CD4-positive, alpha-beta memory T cell (primary cell): ENCODE measurements at regions not wholly inside any gene's neighbourhood (a gene's known extent, or its start where the extent isn't known, plus 50 kb on each side); places are given as distances from the start of the nearest gene placed in this dataset.
"Not testable (repeated sequence)": the region's sequence is repeated elsewhere in the genome, so short reads cannot be mapped to it uniquely, and the experiment has no call there.

Experiments
- CTCF ChIA-PET: fragments of 350-600 bp; sonication (Branson Sonifier 250); formaldehyde crosslinking; loops from one replicate; lab custom pipeline; 2021; ENCODE audit warnings: inconsistent platforms; ENCODE audit not compliant: partially characterized antibody; lab: Charles Lee
- POLR2A ChIA-PET: fragments of 350-600 bp; sonication (Branson Sonifier 250); formaldehyde crosslinking; loops from one replicate; lab custom pipeline; 2021; ENCODE audit not compliant: partially characterized antibody; lab: Charles Lee
- DNase-seq, 5 donors: peaks; one replicate each; pipeline versions ENCODE4 v3.0.0 to v3.0.0-alpha.2; 2020 to 2022; ENCODE audit warnings: mixed read lengths in 1 of 5
- H3K27ac ChIP-seq: one replicate; pipeline ENCODE4 v1.7.0; 2013; ENCODE audit warnings: low read depth, low read length
- H3K27me3 ChIP-seq: 2 replicates; pipeline ENCODE4 v1.7.0; 2013; ENCODE audit warnings: mild to moderate bottlenecking, low read length, moderate library complexity; ENCODE audit not compliant: insufficient read depth
- H3K36me3 ChIP-seq: 2 replicates; pipeline ENCODE4 v1.7.0; 2013; ENCODE audit warnings: mild to moderate bottlenecking, low read length, moderate library complexity; ENCODE audit not compliant: insufficient read depth
- H3K4me1 ChIP-seq: 2 replicates; pipeline ENCODE4 v1.7.0; 2013; ENCODE audit warnings: mild to moderate bottlenecking, low read length, moderate library complexity; ENCODE audit not compliant: insufficient read depth
- H3K4me3 ChIP-seq, 2 donors: one replicate each; pipeline ENCODE4 v1.7.0; 2013; ENCODE audit warnings: low read length in 2 of 2, mild to moderate bottlenecking in 1 of 2
- H3K9me3 ChIP-seq, 2 donors: one replicate each; pipeline ENCODE4 v1.7.0; 2013; ENCODE audit warnings: low read length in 2 of 2, control low read depth in 1 of 2; ENCODE audit not compliant: control insufficient read depth in 1 of 2
- H3K27ac Mint-ChIP-seq, 7 donors: one replicate each; pipeline ENCODE4 v1.8.0; 2020 to 2021; ENCODE audit warnings: mixed read lengths in 7 of 7, mild to moderate bottlenecking in 6 of 7, inconsistent platforms in 3 of 7, moderate library complexity in 3 of 7
- H3K27me3 Mint-ChIP-seq, 2 donors: one replicate each; pipeline ENCODE4 v1.8.0; 2020 to 2021; ENCODE audit warnings: mixed read lengths in 2 of 2
- H3K36me3 Mint-ChIP-seq, 2 donors: one replicate each; pipeline ENCODE4 v1.8.0; 2020 to 2021; ENCODE audit warnings: mixed read lengths in 2 of 2, inconsistent platforms in 1 of 2, mild to moderate bottlenecking in 1 of 2
- H3K4me1 Mint-ChIP-seq, 4 donors: one replicate each; pipeline ENCODE4 v1.8.0; 2020 to 2021; ENCODE audit warnings: mixed read lengths in 4 of 4, mild to moderate bottlenecking in 1 of 4
- H3K4me3 Mint-ChIP-seq, 8 donors: one replicate each; pipeline ENCODE4 v1.8.0; 2020 to 2021; ENCODE audit warnings: mixed read lengths in 8 of 8, mild to moderate bottlenecking in 7 of 8, moderate library complexity in 6 of 8, inconsistent platforms in 3 of 8
- H3K9me3 Mint-ChIP-seq, 8 donors: one replicate each; pipeline ENCODE4 v1.8.0; 2020 to 2021; ENCODE audit warnings: mixed read lengths in 8 of 8, mild to moderate bottlenecking in 5 of 8, inconsistent platforms in 3 of 8, moderate library complexity in 1 of 8
- intact Hi-C: fragments of 100-400 bp; cut with micrococcal nuclease; formaldehyde crosslinking; loops from one replicate; pipeline ENCODE4 v1.15.1; 2023

- CTCF ChIA-PET, DNase-seq, intact Hi-C loops, H3K4me3 ChIP-seq, H3K27me3 Mint-ChIP-seq, H3K9me3 Mint-ChIP-seq, H3K27ac ChIP-seq, H3K4me1 Mint-ChIP-seq, H3K9me3 ChIP-seq, H3K4me1 ChIP-seq, POLR2A ChIA-PET, H3K4me3 Mint-ChIP-seq, H3K27me3 ChIP-seq, H3K36me3 Mint-ChIP-seq, H3K27ac Mint-ChIP-seq, H3K36me3 ChIP-seq: not testable (repeated sequence)
These were observed 167.1 kb upstream of the NBPF12 start for GRCh38 chr1:146770998-146771397.

GRCh38 chr1:146763234-146763633 lies 174.9 kb upstream of the NBPF12 start:
- H3K36me3 Mint-ChIP-seq, DNase-seq, H3K9me3 Mint-ChIP-seq, H3K4me3 Mint-ChIP-seq, H3K27ac ChIP-seq, intact Hi-C loops, H3K4me1 Mint-ChIP-seq, POLR2A ChIA-PET, H3K4me3 ChIP-seq, H3K36me3 ChIP-seq, H3K9me3 ChIP-seq, H3K27me3 ChIP-seq, H3K27me3 Mint-ChIP-seq, CTCF ChIA-PET, H3K4me1 ChIP-seq, H3K27ac Mint-ChIP-seq: not testable (repeated sequence)

- H3K27me3 Mint-ChIP-seq, H3K36me3 ChIP-seq, H3K4me3 Mint-ChIP-seq, DNase-seq, H3K4me1 Mint-ChIP-seq, H3K9me3 ChIP-seq, H3K27ac Mint-ChIP-seq, H3K27ac ChIP-seq, POLR2A ChIA-PET, H3K36me3 Mint-ChIP-seq, CTCF ChIA-PET, H3K4me1 ChIP-seq, H3K27me3 ChIP-seq, H3K4me3 ChIP-seq, H3K9me3 Mint-ChIP-seq, intact Hi-C loops: not testable (repeated sequence)
These were observed 181.3 kb upstream of the NBPF12 start for GRCh38 chr1:146756858-146757257.

GRCh38 chr1:146748686-146749085 lies 189.4 kb upstream of the NBPF12 start:
- H3K9me3 Mint-ChIP-seq = not testable (repeated sequence)

GRCh38 chr1:146731981-146732680 lies 206.0 kb upstream of the NBPF12 start:
- H3K27me3 Mint-ChIP-seq, POLR2A ChIA-PET, H3K36me3 Mint-ChIP-seq, DNase-seq, H3K27ac Mint-ChIP-seq, intact Hi-C loops, H3K9me3 Mint-ChIP-seq, H3K4me1 Mint-ChIP-seq, H3K27ac ChIP-seq, H3K9me3 ChIP-seq, CTCF ChIA-PET, H3K4me3 Mint-ChIP-seq, H3K36me3 ChIP-seq, H3K4me3 ChIP-seq, H3K27me3 ChIP-seq, H3K4me1 ChIP-seq: not testable (repeated sequence)

More at GRCh38 chr1:146748686-146749085, 189.4 kb upstream of the NBPF12 start:
- H3K27me3 Mint-ChIP-seq, H3K9me3 ChIP-seq, H3K36me3 ChIP-seq, H3K36me3 Mint-ChIP-seq, H3K27ac Mint-ChIP-seq, intact Hi-C loops, CTCF ChIA-PET, H3K4me1 ChIP-seq, POLR2A ChIA-PET, H3K27me3 ChIP-seq, H3K4me3 Mint-ChIP-seq, H3K4me3 ChIP-seq, DNase-seq, H3K4me1 Mint-ChIP-seq, H3K27ac ChIP-seq: not testable (repeated sequence)

- DNase-seq, POLR2A ChIA-PET, H3K4me1 Mint-ChIP-seq, intact Hi-C loops, H3K4me3 ChIP-seq, H3K27me3 Mint-ChIP-seq, H3K36me3 ChIP-seq, H3K36me3 Mint-ChIP-seq, H3K9me3 ChIP-seq, H3K9me3 Mint-ChIP-seq, H3K27ac ChIP-seq, CTCF ChIA-PET, H3K27ac Mint-ChIP-seq, H3K27me3 ChIP-seq, H3K4me3 Mint-ChIP-seq, H3K4me1 ChIP-seq: not testable (repeated sequence)
These were observed 208.3 kb upstream of the NBPF12 start for GRCh38 chr1:146729642-146730344.

- intact Hi-C loops, H3K27ac Mint-ChIP-seq, H3K27me3 Mint-ChIP-seq, H3K9me3 ChIP-seq, H3K4me3 Mint-ChIP-seq, H3K4me1 ChIP-seq, H3K27me3 ChIP-seq, H3K27ac ChIP-seq, H3K9me3 Mint-ChIP-seq, H3K36me3 ChIP-seq, DNase-seq, H3K4me3 ChIP-seq, POLR2A ChIA-PET, H3K4me1 Mint-ChIP-seq, CTCF ChIA-PET, H3K36me3 Mint-ChIP-seq: not testable (repeated sequence)
These were observed 223.1 kb upstream of the NBPF12 start for GRCh38 chr1:146715054-146715453.
